Stimulated activated CD4-positive, alpha-beta T cell treated with anti-CD3 and anti-CD28 coated beads, Interleukin-12 subunit alpha, Interleukin-12 subunit beta, amount 100 ng/mL, for 24 hours (primary cell): ENCODE measurements at regions not wholly inside any gene's neighbourhood (a gene's known extent, or its start where the extent isn't known, plus 50 kb on each side); places are given as distances from the start of the nearest gene placed in this dataset.
"Not testable (repeated sequence)": the region's sequence is repeated elsewhere in the genome, so short reads cannot be mapped to it uniquely, and the experiment has no call there.

Experiments
- DNase-seq, 2 experiments: peaks; one replicate each; pipeline ENCODE4 v3.0.0-alpha.2; 2020; ENCODE audit warnings: low read depth in 2 of 2

- DNase-seq: no peak
These were observed 56.0 kb upstream of the LRPPRC start for GRCh38 chr2:44051593-44052347.

- DNase-seq: no peak
These were observed 56.8 kb upstream of the LRPPRC start for GRCh38 chr2:44052584-44052983.

- DNase-seq: no peak
These were observed 57.3 kb upstream of the LRPPRC start for GRCh38 chr2:44053052-44053451.

GRCh38 chr2:44053456-44053855, 57.7 kb upstream of the LRPPRC start:
- DNase-seq: no peak

GRCh38 chr2:44055229-44055628, 59.4 kb upstream of the LRPPRC start:
- no peak for DNase-seq

GRCh38 chr2:44055664-44056063, 59.9 kb upstream of the LRPPRC start:
- DNase-seq: no peak

- DNase-seq: no peak
These were observed 61.2 kb upstream of the LRPPRC start for GRCh38 chr2:44056947-44057346.

- not testable (repeated sequence) for DNase-seq
These were observed 64.5 kb upstream of the LRPPRC start for GRCh38 chr2:44060286-44060685.

- no peak for DNase-seq
These were observed 65.2 kb upstream of the LRPPRC start for GRCh38 chr2:44060990-44061389.

GRCh38 chr2:44061469-44061868, 65.7 kb upstream of the LRPPRC start:
- no peak for DNase-seq

- no peak for DNase-seq
These were observed 66.1 kb upstream of the LRPPRC start for GRCh38 chr2:44061876-44062275.

GRCh38 chr2:44063033-44063432, 67.2 kb upstream of the LRPPRC start:
- DNase-seq: no peak

GRCh38 chr2:44064281-44064680, 68.5 kb upstream of the LRPPRC start:
- not testable (repeated sequence) for DNase-seq

GRCh38 chr2:44067012-44067790, 71.4 kb upstream of the LRPPRC start:
- DNase-seq: not testable (repeated sequence)

GRCh38 chr2:44067791-44068181, 72.0 kb upstream of the LRPPRC start:
- DNase-seq: not testable (repeated sequence)

GRCh38 chr2:44071454-44072046, 75.8 kb upstream of the LRPPRC start:
- DNase-seq: no peak

- not testable (repeated sequence) for DNase-seq
These were observed 77.9 kb upstream of the LRPPRC start for GRCh38 chr2:44073667-44074066.

- not testable (repeated sequence) for DNase-seq
These were observed 79.0 kb upstream of the LRPPRC start for GRCh38 chr2:44074795-44075194.

GRCh38 chr2:44075541-44075940, 79.8 kb upstream of the LRPPRC start:
- no peak for DNase-seq

GRCh38 chr2:44077942-44078511, 82.2 kb upstream of the LRPPRC start:
- no peak for DNase-seq

- DNase-seq: no peak
These were observed 83.9 kb upstream of the LRPPRC start for GRCh38 chr2:44079686-44080085.

GRCh38 chr2:44083054-44083453, 85.6 kb upstream of the PPM1B start:
- no peak for DNase-seq
